Hepatocyte (in vitro differentiated cells): ENCODE measurements at regions not wholly inside any gene's neighbourhood (a gene's known extent, or its start where the extent isn't known, plus 50 kb on each side); places are given as distances from the start of the nearest gene placed in this dataset.

Experiments used
- EZH2phosphoT487 ChIP-seq: fragments of 200-600 bp; sonication (generic); IDR thresholded peaks from one replicate; pipeline ENCODE4 v1.6.1; 2018; ENCODE audit warnings: antibody characterized with exemption, mild to moderate bottlenecking, low read depth, moderate library complexity; ENCODE audit not compliant: unreplicated experiment, severe bottlenecking
- TF ChIP-seq, protein P1 (sequence below): fragments of 200-600 bp; sonication (generic); IDR thresholded peaks from 2 replicates; pipeline ENCODE4 v1.5.1; 2016; ENCODE audit warnings: antibody characterized with exemption, mild to moderate bottlenecking; ENCODE audit not compliant: poor library complexity

DNA sequence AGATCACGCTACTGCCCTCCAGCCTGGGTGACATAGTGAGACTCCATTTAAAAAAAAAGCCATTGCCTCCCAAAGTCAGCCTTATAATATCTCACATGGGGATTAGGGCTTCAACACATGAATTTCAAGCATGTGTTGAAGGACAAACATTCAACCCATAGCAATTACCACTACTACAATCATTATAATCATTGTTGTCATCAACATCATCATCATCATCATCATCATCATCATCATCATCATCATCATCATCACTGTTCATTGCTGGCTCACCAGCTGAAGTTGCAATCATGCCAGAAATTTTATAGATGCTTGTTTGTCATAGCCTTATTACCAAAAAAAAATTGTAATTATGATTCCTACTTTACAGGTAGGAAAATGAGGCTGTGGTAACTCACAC lies 762.9 kb downstream of the METTL15 start:
- TF ChIP-seq, protein P1, sequence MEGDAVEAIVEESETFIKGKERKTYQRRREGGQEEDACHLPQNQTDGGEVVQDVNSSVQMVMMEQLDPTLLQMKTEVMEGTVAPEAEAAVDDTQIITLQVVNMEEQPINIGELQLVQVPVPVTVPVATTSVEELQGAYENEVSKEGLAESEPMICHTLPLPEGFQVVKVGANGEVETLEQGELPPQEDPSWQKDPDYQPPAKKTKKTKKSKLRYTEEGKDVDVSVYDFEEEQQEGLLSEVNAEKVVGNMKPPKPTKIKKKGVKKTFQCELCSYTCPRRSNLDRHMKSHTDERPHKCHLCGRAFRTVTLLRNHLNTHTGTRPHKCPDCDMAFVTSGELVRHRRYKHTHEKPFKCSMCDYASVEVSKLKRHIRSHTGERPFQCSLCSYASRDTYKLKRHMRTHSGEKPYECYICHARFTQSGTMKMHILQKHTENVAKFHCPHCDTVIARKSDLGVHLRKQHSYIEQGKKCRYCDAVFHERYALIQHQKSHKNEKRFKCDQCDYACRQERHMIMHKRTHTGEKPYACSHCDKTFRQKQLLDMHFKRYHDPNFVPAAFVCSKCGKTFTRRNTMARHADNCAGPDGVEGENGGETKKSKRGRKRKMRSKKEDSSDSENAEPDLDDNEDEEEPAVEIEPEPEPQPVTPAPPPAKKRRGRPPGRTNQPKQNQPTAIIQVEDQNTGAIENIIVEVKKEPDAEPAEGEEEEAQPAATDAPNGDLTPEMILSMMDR = no peak
- no peak for TF ChIP-seq EZH2phosphoT487
